ENCODE measurements at regions not wholly inside any gene's neighbourhood (a gene's known extent, or its start where the extent isn't known, plus 50 kb on each side); places are given as distances from the start of the nearest gene placed in this dataset.

DNA sequence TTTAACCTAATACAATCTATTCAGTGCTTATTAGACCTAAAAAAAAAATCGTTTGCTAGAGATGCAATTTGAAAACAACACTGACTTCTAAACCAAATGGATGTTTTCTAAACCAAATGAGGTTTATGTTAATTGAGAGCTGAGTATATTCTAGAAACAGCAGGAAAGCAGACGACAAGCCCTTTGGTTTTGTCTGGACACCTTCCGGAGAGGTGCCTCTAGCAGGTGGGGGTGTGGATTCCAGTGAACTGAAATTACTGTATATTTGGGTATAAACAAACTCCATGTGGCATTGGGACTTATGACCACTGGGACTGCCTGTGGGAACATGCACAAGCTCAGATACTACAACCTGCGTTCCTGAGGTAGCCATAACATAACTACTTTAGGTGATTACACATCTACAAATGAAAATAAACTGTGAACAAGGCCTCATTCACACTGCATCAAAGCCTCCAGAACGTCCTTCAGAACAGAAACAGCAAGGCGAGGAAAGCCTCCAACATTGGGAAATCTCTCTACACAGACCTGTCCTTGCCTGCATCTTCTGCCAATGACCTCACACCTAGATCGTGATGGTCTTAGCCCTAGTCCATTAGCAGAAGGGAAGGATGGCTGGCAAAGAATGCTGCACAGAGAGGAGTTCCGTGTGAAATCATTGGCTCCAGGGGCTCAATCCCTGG lies 206.8 kb upstream of the FOXQ1 start:
- no peaks in the 10 kb centered on the region for H3K27me3 ChIP-seq (ENCODE audit: control insufficient read depth, insufficient read depth, low read length)
- no peak overlapping the region for H3K4me2 ChIP-seq (ENCODE audit: extremely low read depth, insufficient read depth, low read length)
- TF ChIP-seq, protein P1, sequence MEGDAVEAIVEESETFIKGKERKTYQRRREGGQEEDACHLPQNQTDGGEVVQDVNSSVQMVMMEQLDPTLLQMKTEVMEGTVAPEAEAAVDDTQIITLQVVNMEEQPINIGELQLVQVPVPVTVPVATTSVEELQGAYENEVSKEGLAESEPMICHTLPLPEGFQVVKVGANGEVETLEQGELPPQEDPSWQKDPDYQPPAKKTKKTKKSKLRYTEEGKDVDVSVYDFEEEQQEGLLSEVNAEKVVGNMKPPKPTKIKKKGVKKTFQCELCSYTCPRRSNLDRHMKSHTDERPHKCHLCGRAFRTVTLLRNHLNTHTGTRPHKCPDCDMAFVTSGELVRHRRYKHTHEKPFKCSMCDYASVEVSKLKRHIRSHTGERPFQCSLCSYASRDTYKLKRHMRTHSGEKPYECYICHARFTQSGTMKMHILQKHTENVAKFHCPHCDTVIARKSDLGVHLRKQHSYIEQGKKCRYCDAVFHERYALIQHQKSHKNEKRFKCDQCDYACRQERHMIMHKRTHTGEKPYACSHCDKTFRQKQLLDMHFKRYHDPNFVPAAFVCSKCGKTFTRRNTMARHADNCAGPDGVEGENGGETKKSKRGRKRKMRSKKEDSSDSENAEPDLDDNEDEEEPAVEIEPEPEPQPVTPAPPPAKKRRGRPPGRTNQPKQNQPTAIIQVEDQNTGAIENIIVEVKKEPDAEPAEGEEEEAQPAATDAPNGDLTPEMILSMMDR (conservative IDR thresholded peaks at IDR 0.05 in 1 of 2, IDR thresholded peaks at IDR 0.05 in 1 of 2; ENCODE audit: low read depth in 1 of 2, low read length in 2 of 2) = no peak
- no peak for TF ChIP-seq EZH2 (IDR thresholded peaks at IDR 0.05; ENCODE audit: low read length, missing control alignments)
- H3K79me2 ChIP-seq (ENCODE audit: control insufficient read depth, insufficient read depth, low read length) = no peaks in the 10 kb centered on the region
- H3K4me1 ChIP-seq (ENCODE audit: control insufficient read depth, extremely low read depth, insufficient read depth, low read length) = peaks cover 2% of the 10 kb centered on the region
- H2AFZ ChIP-seq (ENCODE audit: low read length) = no peak overlapping the region
- no peak overlapping the region for H3K27ac ChIP-seq (ENCODE audit: insufficient read depth, low read length)
- no peak for DNase-seq (ENCODE audit: low read depth in 2 of 2)
- H3K36me3 ChIP-seq (ENCODE audit: control insufficient read depth, insufficient read depth, low read length) = no peaks in the 10 kb centered on the region
- H3K9ac ChIP-seq (ENCODE audit: insufficient read depth, low read length) = no peak overlapping the region
- H4K20me1 ChIP-seq (ENCODE audit: control insufficient read depth, extremely low read depth, insufficient read depth, low read length) = no peaks in the 10 kb centered on the region
- H3K4me3 ChIP-seq (replicated peaks in 1 of 4; ENCODE audit: control extremely low read depth in 1 of 4, insufficient read depth in 1 of 4, low read depth in 3 of 4, low read length in 4 of 4) = no peak overlapping the region
- no peaks in the 10 kb centered on the region for H3K9me3 ChIP-seq (ENCODE audit: control insufficient read depth, insufficient read depth, low read depth, low read length)

GRCh38 chr6:1103945-1104623 lies 207.8 kb upstream of the FOXQ1 start:
- Histone ChIP-seq H3K4me1 (ENCODE audit: control insufficient read depth, extremely low read depth, insufficient read depth, low read length) (peaks cover 2% of the 10 kb centered on the region), H3K9me3 (ENCODE audit: control insufficient read depth, insufficient read depth, low read depth, low read length) (no peaks in the 10 kb centered on the region), H3K36me3 (ENCODE audit: control insufficient read depth, insufficient read depth, low read length) (no peaks in the 10 kb centered on the region), H3K79me2 (ENCODE audit: control insufficient read depth, insufficient read depth, low read length) (no peaks in the 10 kb centered on the region), H3K27me3 (ENCODE audit: control insufficient read depth, insufficient read depth, low read length) (no peaks in the 10 kb centered on the region), H4K20me1 (ENCODE audit: control insufficient read depth, extremely low read depth, insufficient read depth, low read length) (no peaks in the 10 kb centered on the region), H3K9ac (ENCODE audit: insufficient read depth, low read length) (no peak overlapping the region), H3K4me3 (replicated peaks in 1 of 4; ENCODE audit: control extremely low read depth in 1 of 4, insufficient read depth in 1 of 4, low read depth in 3 of 4, low read length in 4 of 4) (no peak overlapping the region), H3K4me2 (ENCODE audit: extremely low read depth, insufficient read depth, low read length) (no peak overlapping the region), H3K27ac (ENCODE audit: insufficient read depth, low read length) (no peak overlapping the region), H2AFZ (ENCODE audit: low read length) (no peak overlapping the region)
- no peak for DNase-seq (ENCODE audit: low read depth in 2 of 2)
- TF ChIP-seq, protein P1 (conservative IDR thresholded peaks at IDR 0.05 in 1 of 2, IDR thresholded peaks at IDR 0.05 in 1 of 2; ENCODE audit: low read depth in 1 of 2, low read length in 2 of 2) = no peak
- no peak for TF ChIP-seq EZH2 (IDR thresholded peaks at IDR 0.05; ENCODE audit: low read length, missing control alignments)

- H3K79me2 ChIP-seq (ENCODE audit: control insufficient read depth, insufficient read depth, low read length) = no peaks in the 10 kb centered on the region
- no peak for TF ChIP-seq EZH2 (IDR thresholded peaks at IDR 0.05; ENCODE audit: low read length, missing control alignments)
- TF ChIP-seq, protein P1 (conservative IDR thresholded peaks at IDR 0.05 in 1 of 2, IDR thresholded peaks at IDR 0.05 in 1 of 2; ENCODE audit: low read depth in 1 of 2, low read length in 2 of 2) = no peak
- H3K27me3 ChIP-seq (ENCODE audit: control insufficient read depth, insufficient read depth, low read length) = no peaks in the 10 kb centered on the region
- H4K20me1 ChIP-seq (ENCODE audit: control insufficient read depth, extremely low read depth, insufficient read depth, low read length) = no peaks in the 10 kb centered on the region
- no peak for DNase-seq (ENCODE audit: low read depth in 2 of 2)
- H3K27ac ChIP-seq (ENCODE audit: insufficient read depth, low read length) = no peak overlapping the region
- H3K4me3 ChIP-seq (replicated peaks in 1 of 4; ENCODE audit: control extremely low read depth in 1 of 4, insufficient read depth in 1 of 4, low read depth in 3 of 4, low read length in 4 of 4) = no peak overlapping the region
- no peaks in the 10 kb centered on the region for H3K9me3 ChIP-seq (ENCODE audit: control insufficient read depth, insufficient read depth, low read depth, low read length)
- peaks cover 2% of the 10 kb centered on the region for H3K4me1 ChIP-seq (ENCODE audit: control insufficient read depth, extremely low read depth, insufficient read depth, low read length)
- H3K9ac ChIP-seq (ENCODE audit: insufficient read depth, low read length) = no peak overlapping the region
- H2AFZ ChIP-seq (ENCODE audit: low read length) = no peak overlapping the region
- no peaks in the 10 kb centered on the region for H3K36me3 ChIP-seq (ENCODE audit: control insufficient read depth, insufficient read depth, low read length)
- H3K4me2 ChIP-seq (ENCODE audit: extremely low read depth, insufficient read depth, low read length) = no peak overlapping the region
These were observed 208.9 kb upstream of the FOXQ1 start for GRCh38 chr6:1103021-1103420.
